HG02759 (cell line): ENCODE measurements at regions not wholly inside any gene's neighbourhood (a gene's known extent, or its start where the extent isn't known, plus 50 kb on each side); places are given as distances from the start of the nearest gene placed in this dataset.

Experiments
- ATAC-seq: cut with Tn5 transposase; IDR thresholded peaks from one replicate; pipeline ENCODE4 v1.9.1; 2021; ENCODE audit warnings: mild to moderate bottlenecking, moderate library complexity; ENCODE audit not compliant: unreplicated experiment

DNA sequence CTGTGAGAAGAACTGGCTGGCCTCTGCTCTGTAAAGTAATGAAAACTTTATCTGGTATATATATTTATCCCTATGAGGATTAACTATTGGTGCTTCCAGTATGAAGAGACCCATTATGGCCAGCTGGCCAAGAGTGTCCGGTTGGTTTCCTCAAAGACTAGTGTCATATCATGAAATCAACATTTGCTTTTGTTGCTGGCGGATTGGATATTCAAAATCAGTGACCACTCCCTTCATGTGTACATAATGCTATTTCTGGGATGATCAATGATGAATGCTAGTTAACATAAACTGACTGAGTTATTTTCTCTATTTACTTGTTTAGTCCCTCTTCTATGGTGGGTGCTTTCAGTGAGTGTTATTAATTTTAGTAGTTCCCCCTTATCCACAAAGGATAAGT lies 60.8 kb upstream of the NUDT12 start:
- ATAC-seq = no peak

DNA sequence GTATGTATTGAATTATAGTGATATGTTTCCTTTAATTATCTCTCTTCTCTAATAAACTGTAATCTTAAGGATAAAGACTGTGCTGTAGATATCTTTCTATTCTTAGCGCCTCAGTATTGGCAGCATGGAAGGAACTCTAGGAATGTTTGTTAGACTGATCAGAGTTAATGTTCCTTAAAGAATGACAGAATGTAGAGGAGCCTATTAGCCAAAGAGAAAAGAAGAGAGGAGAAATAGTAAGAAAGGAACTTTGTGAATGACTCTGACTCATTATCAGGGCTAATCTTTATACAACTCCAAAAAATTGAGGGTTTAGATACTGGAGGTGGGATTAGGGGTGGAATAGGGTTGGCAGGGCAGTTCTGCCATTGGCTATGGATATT lies 59.0 kb upstream of the NUDT12 start:
- no peak for ATAC-seq

DNA sequence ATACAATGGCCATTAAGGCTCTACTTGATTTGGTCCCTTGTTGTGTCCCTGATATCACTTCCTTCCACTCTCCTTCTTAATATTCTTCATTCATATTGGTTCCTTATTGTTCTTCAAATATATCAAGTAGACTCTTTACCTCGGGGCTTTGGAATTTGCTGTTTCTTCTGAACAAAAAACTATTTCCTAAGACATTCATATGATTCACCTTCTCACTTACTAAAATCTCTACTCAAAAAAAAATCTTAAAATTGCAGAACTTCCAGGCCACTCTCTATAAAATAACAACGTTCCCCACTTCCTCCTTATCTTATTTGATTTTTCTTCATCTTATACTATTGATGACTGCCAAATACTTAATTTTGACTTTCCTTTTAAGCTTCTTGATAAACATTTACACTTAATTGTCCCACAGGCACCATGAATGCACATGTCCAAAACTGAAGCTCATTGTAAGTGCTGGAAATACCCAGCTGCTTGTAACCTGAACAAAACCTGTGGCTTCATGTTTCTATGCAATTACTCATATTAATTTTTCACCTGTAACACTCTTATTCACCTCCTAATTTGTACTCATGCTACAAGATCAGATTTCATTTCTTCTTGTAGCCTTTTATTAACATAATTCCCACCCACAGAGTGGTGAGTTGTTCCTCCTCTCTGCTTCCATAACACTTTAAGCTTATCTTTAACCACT lies 58.4 kb upstream of the NUDT12 start:
- no peak for ATAC-seq

DNA sequence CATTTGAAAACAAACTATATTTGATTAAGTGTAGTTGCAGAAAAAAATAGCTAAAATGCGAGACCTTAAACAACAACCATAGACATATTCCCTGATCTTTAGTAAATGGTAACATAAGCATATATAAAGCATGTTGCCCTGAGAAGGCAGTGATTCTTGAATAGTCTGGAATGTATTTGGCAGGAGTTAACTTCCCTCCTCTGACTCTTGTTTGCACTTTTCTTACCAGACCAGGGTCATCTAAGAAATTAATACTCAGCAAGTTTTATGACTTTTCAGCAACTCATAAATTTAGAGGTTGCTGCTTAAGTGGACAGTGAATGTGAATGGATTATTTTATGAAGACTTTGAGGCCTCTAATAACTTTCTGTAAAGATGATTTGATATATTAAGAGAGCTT lies 55.3 kb upstream of the NUDT12 start:
- no peak for ATAC-seq

DNA sequence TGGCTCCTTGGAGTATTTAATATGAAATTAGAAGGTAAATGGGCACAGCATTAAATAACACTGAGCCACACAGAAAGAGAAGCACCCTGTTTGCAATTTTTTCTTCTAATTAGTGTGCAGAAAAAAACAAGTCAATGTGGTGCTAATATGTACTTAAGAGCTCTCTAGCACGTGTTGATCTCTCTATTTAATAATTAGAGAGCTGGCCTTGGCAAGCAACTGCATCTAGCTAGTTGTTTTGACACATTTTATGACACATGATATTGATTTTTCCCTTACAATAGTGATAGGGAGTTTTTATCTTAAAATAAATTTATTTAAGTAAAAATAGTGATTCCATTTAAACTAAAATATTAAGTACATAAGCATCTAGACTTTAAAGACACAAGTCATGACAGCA lies 54.5 kb upstream of the NUDT12 start:
- ATAC-seq = no peak

DNA sequence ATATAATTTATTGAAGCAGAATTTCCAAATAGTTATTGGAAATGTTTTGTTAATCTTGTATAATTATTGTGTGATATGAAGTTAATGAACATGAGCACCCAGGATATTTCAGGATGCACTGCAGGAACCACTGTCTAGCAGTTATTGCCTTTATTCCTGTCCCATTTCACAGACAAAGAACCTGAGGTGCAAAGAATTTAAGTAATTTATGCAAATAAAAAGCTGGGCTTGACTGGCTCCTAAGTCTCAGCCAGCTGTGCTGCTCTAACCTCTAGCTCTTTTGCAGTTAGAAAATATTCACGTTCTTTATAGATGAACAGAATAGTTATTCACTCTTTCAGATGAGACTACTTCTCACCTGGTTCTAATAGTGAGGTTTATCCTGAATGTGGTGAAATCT lies 50.0 kb upstream of the NUDT12 start:
- no peak for ATAC-seq
